GM23338 (cell line): ENCODE measurements at regions not wholly inside any gene's neighbourhood (a gene's known extent, or its start where the extent isn't known, plus 50 kb on each side); places are given as distances from the start of the nearest gene placed in this dataset.

ENCODE experiments used
- EZH2 ChIP-seq: fragments of 200-600 bp; sonication (generic); IDR thresholded peaks from one replicate; pipeline ENCODE4 v1.8.0; 2017; ENCODE audit warnings: antibody characterized with exemption, mild to moderate bottlenecking, low read depth; ENCODE audit not compliant: unreplicated experiment
- EZH2phosphoT487 ChIP-seq: fragments of 200-600 bp; sonication (generic); IDR thresholded peaks from one replicate; pipeline ENCODE4 v1.8.1; 2018; ENCODE audit warnings: antibody characterized with exemption; ENCODE audit not compliant: unreplicated experiment
- JUNB ChIP-seq: IDR thresholded peaks from one replicate; pipeline ENCODE4 v1.6.1; 2016; ENCODE audit warnings: antibody characterized with exemption; ENCODE audit not compliant: unreplicated experiment
- POLR2AphosphoS5 ChIP-seq: IDR thresholded peaks from 2 replicates; pipeline ENCODE4 v1.6.1; 2016; ENCODE audit warnings: antibody characterized with exemption, low read depth
- STAT1 ChIP-seq: IDR thresholded peaks from one replicate; pipeline ENCODE4 v1.6.1; 2016; ENCODE audit warnings: antibody characterized with exemption; ENCODE audit not compliant: unreplicated experiment
- TF ChIP-seq, protein P1 (sequence below), 2 experiments: fragments of 200-600 bp in 1 of 2; sonication (generic) in 1 of 2; conservative IDR thresholded peaks; 2 replicates each; pipeline versions ENCODE4 v1.5.1 to v1.6.1; 2016 to 2017; ENCODE audit warnings: antibody characterized with exemption in 2 of 2, low read depth in 2 of 2, mild to moderate bottlenecking in 2 of 2, moderate library complexity in 1 of 2
- TF ChIP-seq, protein P2 (sequence below): IDR thresholded peaks from one replicate; pipeline ENCODE4 v1.6.1; 2018; ENCODE audit warnings: antibody characterized with exemption; ENCODE audit not compliant: unreplicated experiment
- TF ChIP-seq, protein P3 (sequence below): IDR thresholded peaks from 2 replicates; pipeline ENCODE4 v1.6.1; 2016; ENCODE audit warnings: antibody characterized with exemption

DNA sequence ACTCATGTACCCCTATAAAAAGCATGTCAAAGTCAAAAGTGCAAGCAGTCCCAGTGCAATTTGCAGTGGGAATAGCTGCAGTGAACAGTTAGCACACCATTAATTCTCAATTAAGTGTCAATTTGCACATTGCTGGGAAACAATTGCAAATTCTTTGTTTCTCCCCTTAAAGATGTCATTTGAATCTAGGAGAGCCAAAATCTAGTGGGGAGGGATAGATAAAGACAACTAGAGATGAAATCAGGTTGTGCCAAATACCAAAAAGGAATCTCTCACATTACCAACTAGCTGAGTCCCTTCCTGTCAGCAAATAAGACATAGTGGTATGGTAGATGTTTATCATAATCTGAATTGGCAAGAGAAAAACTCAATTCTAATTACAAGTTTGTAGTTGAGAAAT, 330.7 kb downstream of the NUF2 start:
- TF ChIP-seq, protein P1, sequence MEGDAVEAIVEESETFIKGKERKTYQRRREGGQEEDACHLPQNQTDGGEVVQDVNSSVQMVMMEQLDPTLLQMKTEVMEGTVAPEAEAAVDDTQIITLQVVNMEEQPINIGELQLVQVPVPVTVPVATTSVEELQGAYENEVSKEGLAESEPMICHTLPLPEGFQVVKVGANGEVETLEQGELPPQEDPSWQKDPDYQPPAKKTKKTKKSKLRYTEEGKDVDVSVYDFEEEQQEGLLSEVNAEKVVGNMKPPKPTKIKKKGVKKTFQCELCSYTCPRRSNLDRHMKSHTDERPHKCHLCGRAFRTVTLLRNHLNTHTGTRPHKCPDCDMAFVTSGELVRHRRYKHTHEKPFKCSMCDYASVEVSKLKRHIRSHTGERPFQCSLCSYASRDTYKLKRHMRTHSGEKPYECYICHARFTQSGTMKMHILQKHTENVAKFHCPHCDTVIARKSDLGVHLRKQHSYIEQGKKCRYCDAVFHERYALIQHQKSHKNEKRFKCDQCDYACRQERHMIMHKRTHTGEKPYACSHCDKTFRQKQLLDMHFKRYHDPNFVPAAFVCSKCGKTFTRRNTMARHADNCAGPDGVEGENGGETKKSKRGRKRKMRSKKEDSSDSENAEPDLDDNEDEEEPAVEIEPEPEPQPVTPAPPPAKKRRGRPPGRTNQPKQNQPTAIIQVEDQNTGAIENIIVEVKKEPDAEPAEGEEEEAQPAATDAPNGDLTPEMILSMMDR (conservative IDR thresholded peaks at IDR 0.05; ENCODE audit: low read depth in 2 of 2), result no peak
- TF ChIP-seq EZH2 (no peak), POLR2AphosphoS5 (no peak), EZH2phosphoT487 (no peak), JUNB (no peak), STAT1 (no peak)
- TF ChIP-seq, protein P2, sequence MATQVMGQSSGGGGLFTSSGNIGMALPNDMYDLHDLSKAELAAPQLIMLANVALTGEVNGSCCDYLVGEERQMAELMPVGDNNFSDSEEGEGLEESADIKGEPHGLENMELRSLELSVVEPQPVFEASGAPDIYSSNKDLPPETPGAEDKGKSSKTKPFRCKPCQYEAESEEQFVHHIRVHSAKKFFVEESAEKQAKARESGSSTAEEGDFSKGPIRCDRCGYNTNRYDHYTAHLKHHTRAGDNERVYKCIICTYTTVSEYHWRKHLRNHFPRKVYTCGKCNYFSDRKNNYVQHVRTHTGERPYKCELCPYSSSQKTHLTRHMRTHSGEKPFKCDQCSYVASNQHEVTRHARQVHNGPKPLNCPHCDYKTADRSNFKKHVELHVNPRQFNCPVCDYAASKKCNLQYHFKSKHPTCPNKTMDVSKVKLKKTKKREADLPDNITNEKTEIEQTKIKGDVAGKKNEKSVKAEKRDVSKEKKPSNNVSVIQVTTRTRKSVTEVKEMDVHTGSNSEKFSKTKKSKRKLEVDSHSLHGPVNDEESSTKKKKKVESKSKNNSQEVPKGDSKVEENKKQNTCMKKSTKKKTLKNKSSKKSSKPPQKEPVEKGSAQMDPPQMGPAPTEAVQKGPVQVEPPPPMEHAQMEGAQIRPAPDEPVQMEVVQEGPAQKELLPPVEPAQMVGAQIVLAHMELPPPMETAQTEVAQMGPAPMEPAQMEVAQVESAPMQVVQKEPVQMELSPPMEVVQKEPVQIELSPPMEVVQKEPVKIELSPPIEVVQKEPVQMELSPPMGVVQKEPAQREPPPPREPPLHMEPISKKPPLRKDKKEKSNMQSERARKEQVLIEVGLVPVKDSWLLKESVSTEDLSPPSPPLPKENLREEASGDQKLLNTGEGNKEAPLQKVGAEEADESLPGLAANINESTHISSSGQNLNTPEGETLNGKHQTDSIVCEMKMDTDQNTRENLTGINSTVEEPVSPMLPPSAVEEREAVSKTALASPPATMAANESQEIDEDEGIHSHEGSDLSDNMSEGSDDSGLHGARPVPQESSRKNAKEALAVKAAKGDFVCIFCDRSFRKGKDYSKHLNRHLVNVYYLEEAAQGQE, result no peak
- TF ChIP-seq, protein P3, sequence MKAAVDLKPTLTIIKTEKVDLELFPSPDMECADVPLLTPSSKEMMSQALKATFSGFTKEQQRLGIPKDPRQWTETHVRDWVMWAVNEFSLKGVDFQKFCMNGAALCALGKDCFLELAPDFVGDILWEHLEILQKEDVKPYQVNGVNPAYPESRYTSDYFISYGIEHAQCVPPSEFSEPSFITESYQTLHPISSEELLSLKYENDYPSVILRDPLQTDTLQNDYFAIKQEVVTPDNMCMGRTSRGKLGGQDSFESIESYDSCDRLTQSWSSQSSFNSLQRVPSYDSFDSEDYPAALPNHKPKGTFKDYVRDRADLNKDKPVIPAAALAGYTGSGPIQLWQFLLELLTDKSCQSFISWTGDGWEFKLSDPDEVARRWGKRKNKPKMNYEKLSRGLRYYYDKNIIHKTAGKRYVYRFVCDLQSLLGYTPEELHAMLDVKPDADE, result no peak
